Cerebellar nuclear complex (tissue), 1 donor: ENCODE measurements at regions not wholly inside any gene's neighbourhood (a gene's known extent, or its start where the extent isn't known, plus 50 kb on each side); places are given as distances from the start of the nearest gene placed in this dataset.

Experiments used
- DNase-seq, 2 experiments: peaks; one replicate each; lab custom pipeline; 2025; lab: John Stamatoyannopoulos, UW

DNA sequence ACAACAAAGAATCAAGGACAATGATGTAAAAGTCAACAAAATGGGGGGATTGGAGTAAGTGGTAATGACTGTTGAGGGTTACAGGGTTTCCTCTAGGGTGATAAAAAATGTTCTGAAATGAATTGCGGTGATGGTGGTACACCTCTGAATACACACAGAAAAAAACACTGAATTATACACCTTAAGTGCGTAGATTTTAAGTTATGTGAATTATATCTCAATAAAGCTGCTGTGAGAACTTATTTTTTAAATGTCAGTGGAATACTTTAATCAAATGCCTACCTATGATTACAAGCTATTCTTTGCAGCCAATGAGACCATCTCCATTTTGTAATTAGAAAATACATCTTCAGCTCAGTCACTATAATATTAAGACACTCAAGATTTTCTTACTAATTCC, 53.5 kb downstream of the ZNF608 start:
- DNase-seq: no peak

DNA sequence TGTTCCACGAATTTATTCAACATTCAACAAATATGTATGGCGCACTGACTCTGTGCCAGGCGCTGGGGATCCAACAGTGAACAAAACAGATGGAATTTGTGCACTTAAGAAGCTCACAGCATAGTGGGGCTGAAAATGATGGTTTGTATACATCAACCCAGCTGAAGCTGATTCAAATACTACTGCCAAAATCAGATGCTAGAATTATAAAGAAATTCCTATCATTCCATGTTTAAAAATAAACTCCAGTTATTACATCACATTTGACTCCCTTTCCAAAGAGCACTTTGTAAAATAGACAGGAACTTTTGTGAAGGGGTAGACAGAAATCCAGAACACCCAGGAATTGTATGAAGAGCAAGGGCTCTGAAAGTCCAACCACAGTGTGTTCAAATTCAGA, 54.1 kb downstream of the ZNF608 start:
- no peak for DNase-seq

DNA sequence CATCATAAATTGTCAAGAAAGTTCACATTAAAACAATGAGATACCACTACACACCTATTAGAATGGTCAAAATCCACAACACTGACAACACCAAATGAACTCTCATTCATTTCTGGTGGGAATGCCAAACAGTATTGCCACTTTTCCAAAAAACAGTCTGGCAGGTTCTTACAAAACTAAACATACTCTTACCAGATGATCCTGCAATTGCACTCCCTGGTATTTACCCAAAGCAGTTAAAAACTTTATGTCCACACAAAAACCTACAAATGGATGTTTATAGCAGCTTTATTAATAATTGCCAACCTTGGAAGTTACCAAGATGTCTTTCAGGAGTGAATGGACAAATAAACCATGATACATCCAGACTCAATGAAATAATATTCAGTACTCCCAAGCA, 56.8 kb downstream of the ZNF608 start:
- no peak for DNase-seq

DNA sequence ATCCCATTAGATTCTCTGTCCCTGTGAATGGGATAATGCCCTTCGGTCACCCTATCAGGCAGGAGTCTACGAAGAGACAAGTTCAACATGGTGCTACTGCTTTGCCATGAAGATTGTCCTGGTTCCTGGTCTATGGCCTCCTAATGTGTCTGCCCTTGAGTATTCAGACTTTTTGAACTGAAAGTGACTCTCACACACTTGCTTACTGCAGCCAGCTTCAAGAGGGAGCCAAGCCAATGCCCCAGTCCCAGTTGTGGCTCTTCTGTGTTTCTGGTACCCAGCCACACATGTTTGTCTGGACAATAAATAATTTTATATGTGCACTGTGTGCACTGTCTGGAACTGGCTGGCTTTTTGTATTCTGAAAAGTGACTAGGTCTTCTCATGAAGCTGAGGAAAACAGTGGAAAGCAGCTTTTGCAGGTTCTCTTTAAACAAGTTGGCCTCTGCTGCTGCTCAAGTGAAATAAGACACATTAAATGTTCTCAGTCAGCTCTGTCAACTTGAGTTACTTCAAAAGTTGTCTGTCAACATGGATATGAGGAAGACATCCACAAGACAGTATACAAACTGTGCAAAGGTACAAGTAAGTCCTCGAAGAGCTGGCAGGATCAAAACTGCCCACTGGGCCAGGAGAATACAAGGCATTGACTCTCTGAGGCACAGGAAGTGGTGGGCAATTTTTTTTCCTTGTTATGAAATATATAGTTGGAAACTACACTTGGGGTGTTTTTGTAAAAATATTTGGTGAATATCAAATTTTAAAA, 60.0 kb downstream of the ZNF608 start:
- DNase-seq: no peak

DNA sequence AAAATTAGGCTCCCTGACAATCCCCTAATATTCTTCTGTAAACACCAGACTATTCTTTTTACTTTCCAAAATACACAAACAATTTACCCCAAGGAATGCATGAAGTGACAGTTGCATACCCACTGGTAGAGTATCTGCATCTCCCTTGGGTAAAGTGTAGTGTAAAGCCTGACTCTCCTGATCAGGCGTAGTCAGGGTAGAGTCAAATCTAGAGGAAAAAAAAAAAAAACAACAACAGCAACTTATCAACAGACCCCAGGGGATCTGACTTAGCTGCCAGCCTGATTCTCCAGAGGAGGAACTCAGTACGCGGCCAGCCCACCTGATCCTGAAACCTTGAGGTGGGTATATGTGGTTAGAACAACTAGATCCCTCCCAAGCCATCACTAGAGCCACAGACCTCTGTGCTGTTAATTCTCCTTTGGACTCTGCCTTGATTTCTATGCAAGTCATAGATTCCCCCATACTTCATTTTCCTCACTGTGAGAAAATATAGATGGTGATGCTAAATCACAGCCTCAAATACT, 61.0 kb downstream of the ZNF608 start:
- DNase-seq: no peak

DNA sequence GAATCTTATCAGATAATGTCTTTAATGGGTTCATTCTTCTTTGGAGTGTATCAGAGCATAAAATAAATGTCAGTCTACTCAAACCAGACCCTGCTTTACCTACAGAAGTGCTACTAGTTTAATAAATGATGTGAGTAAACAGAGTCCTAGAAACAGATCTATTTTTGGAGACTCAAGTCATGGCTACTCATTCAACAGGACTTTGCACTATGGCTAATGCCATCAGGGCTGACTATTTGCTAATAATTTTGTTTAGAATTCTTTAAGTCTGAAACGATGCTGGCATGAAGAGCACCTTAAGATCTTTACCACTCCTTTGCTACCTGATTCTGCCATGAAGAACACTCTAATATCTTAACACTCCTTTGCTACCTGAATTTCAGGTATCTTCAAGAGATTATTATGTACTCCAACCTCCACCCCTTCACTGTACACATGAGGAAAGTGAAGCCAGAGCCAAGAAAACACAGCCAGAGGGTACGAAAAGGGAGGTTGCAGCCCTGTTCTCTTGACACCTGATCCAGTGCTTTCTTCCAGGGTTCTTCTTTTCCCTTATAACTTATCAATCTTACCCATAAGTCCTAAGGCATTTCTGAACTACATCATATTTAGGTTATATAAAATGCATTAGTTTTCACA, 62.4 kb downstream of the ZNF608 start:
- no peak for DNase-seq

DNA sequence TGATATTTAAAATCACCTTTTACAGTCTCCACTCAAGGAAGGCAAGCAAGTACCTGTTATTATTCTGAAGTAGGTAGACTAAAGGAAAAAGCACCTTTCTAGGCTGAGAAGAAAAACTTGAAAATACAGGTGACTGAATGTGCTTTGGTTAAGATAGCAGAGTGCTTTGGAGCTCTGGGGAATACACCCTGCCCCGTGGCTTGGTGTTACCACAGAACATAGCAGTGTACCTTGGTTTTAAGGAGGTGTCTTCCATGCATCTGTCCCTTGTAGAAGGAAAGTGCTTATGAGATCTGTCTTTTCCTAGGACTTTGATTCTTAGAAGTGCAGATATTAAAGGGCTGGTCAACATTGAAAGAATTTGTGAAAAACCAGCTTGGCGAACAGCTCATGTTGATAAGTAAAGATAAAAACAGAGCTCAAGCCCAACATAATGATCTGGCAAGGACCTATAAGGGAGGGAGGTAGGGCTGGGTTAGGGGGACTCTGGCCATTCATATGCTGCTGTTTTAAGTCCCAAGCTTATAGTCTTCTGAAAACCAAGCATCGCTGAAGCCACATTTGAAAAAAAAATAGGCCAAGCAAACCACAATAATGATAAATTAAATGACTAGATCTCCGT, 66.8 kb downstream of the ZNF608 start:
- DNase-seq: no peak

DNA sequence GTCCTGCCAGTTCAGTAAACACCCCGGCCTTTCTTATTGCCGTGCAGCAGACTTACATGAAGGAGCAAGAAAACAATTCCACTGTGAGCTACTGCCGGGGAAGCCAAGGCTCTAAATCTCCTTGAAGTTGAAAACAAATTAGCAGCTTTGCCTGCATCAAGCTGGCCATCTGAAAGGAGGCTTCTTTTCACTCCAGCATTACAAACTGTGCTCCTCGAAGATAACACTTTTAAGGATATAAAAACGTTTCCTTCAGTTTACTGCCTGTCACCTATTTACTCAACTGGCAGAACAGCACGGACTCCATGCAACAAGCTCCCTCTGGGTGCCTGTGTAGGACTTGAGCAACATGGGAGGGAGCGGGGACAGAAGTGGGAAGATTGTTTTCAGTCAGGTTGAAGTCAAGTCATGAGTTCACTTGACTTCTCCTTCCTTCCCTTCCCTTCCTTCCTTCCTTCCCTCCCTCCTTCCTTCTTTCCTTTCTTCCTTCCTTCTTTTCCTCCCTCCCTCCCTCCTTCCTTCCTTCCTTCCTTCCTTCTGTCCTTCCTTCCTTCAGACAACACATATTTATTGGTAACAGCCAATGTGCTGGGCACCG, 67.4 kb downstream of the ZNF608 start:
- DNase-seq: no peak

DNA sequence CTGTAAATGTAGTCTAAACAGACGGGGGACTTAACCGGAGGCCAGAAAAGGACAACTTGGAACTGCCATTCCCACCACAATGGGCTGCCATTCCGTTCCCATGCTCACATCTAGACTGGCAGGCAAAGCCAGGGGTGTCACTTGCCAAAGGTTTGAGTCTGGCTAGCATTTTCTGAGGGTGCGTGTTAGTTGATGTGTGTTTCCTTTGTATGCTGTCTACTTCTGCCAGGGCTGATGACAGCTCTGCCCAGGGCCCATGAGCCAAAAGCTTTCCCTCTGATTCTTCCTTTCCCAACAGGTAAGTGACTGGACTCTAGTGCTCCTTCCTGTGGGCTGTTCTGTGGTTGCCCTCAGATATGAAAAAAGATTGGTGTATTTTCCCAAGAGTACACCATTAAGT, 68.0 kb downstream of the ZNF608 start:
- DNase-seq: no peak

DNA sequence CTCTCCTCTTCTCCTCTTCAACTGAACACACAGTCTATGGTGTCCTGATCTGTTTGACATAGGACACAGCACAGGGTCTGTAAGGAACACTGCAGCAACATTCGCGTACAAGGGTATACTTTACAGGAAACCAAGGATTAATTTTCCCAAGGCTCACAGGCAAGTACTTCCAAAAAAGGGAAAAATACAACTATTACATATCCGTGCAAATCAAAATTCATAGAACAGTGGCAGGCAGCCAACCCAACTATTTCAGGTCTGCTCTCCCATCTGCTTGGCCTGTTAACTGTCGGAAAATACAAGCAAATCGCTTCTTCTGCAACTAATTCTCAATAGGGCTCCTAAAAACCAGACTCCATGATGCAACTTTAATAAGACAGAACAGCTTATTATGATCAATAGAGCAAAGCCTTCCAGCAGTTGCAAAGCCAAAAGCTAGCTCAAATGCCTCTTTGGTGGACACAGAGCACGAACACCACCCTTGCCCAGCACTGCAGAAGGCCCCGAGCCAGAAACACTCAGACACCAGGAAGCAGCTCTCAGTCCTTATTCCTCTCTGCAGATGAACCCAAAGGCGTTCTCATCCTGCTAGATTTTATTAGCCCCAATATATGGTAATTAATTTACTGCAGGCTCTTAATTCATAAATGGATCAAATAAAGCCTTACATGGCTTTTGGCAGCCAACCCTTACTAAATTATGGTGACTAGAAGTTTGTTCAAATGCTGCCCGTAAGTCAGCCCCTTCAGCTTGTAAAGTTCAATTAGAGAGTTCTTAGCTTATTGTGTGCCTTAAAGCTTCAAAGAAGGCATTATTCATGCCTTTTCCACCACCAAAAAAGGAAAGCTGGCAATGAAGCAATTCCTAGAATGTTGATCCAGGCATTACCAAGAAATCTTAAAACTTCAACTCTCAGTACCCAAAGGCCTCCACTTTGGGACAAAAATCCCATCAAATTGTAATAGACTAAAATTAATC, 68.8 kb downstream of the ZNF608 start:
- peak; percentile 27 to 84 for DNase-seq

DNA sequence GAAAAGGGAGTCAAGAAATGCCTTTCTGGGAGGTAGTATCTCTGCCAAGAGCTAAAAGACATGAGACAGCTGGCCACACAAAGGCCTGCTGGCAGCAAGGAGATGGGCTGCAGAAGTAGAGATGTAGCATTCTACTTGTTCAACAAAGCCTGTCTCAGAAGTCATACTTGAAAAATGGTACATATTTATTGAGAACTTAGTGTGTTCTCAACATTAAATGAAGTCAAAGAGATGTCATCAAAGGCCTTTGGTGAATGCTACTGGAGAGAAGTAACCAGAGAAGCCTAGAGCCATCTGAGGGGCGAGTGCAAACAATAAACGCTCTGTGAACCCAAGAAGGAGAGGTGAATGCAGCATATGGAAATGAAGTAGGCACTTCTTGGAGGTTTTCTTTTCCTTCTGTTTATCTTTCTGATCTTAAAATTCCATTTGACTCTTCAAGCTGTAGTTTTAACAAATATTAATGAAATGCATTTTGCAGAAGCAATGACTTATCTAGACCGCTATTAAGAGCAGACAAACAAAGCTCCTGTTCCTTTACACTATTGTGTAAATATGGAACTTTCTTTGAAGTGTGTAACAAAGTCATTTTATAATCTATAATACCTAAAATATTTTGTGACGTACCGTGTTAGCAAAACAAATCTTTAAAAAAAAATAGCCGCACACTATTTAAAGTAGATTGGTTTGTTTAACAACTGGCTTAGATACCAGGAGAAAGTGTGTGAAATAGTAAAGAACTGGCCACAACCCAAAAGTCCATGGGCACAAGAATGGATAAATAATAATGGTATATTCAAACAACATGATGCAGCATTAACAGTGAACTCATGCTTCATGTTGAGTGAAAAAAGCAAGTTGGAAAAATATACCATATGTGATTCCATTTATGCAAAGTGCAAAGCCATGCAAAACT, 70.2 kb downstream of the ZNF608 start:
- no peak for DNase-seq

DNA sequence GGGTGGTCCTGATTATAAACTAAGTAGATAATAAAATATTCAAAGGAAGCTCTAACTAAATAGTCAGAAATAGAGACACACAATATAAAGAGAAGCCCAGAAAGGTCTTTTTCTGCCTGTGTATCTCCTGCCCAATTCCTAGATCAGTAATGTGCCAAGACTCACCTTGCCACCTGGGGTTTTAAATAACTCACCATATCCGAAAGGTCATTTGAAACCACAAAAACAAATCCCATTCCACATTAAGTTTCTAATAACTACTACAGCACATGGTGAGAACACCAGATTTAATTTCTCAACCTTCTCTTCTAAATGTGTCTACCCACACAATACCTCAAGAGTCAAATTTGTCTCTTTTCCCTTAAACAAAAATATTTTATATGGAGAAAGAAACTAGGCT, 75.2 kb downstream of the ZNF608 start:
- DNase-seq: no peak

DNA sequence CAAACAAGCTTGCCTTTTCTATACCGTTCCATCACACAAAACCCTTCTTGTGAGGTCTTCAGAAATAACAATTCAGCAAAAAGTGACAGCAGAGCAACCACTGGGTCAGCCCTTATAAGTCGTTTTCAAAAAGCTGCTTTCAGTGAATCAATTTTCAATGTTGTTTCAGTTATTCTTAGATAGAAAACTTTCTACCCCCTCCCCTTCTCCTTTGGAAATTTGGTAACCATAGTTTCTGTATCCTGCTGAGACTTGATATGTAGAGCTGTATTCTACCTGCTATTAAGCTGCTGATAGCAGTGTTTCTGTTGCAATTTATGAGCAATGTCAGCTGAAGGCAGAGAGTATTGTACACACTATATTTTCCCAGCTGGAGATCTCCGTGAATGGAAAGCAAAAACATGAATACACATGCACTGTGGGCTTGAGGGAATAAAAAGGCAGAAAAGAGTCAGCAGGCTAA, 75.7 kb downstream of the ZNF608 start:
- no peak for DNase-seq

DNA sequence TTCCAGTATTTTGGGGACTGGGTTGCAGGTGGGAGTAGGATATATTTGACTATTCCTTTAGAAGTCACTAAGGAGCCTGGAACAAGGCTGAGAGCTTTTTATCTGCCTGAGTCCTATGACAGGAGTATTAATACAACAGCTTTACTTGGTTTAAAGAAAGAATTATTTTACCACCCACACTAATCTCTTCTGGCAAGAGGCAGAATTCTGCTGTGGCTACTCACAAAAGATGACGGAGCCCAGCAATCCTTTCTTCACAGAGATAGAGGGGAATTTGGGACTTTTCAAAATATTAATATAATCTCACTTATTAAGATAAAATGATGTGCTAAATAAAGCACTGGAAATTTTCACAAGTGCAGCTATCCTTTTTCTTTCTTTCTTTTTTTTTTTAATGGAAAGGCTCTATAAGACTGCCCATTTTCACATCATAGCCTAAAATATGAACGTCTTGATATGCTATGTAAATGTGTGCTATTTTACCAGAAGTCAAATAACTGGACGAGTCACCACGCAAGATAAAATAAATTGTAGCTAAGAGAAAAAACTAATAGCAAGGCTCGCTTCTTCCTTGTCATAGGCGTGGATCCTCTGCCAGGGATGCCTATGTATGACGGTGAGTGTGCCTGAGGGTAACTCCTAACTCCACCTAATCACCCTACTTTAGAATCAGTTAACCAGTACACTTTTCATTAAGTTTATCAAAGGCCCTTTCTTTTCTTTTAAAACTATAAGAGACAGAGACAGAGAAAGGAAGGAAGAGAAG, 76.3 kb downstream of the ZNF608 start:
- no peak for DNase-seq

DNA sequence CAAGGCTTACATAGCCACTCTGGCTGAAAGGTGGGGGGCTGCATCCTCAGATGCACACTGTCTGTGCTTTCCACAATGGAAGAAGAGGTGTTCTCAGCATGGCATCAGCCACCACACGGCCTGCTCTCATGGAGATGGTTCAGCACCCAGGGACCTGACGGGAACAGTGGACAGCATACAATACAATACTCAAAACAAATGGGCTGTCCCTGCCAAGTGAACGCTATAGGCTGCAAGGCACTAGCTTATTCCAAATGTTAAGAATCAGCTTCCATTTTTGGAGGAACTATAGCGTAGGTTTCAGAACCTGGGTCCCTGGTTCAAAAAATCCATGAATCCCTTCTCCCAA, 77.2 kb downstream of the ZNF608 start:
- DNase-seq: no peak

DNA sequence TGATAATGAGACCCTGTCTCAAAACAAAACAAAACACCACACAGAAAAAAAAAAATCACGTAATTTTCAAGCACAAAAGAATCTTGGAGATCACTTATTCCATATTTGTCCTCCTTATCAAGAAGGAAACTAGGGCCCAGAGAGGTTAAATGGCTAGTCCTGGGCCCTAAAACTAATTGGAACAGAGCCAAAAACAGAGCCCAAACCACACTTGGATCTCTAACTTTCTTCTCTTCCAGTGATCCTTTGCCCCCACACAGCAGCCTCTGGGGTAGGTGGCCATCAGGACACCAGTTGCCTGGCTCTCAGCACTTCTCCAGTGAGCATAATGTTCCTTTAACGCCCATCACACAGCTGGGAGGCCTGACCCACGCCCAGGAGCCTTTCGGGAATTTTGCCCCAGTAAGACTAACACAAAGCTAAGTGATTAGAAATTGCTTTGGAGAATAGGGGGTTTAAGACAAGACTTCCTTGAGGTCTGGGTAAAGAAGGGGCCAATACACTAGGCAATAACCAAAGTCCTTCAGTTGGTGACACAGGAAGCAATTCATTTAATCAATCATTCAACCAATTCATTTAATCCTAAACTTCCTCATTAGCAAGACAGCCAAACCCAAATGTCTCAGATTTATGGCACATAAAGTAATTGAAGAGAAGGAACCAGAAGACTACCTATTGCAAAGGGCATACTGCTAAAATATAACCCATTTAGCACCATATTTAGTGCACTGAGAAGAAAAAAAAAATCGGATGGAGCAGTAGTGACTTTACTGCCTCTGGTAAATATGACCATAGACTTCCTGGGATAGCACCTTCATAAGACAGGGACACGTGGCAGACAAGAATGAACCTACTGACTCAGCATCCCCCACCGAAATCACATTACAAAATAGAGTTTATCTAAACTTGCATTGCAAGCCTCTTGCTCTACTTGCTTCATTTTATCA, 77.8 kb downstream of the ZNF608 start:
- DNase-seq: no peak

DNA sequence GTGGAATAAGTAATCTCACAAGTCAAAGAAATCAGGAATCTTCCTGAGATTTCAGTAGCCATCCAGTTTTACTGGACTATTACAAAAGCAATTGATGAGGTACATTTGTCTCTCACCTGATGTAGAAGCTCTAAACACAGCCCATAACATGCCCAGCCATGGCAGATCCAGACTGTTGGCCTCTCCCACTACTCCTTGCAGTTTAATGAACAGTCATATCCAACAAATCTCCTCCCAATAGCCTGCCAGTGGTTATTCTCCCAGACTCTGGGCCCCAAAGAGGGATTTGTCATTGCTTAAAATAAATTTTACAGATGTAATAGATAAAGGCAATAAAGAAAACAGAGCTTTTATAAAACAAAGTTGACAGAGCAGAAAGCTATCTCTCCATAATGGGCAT, 80.8 kb downstream of the ZNF608 start:
- no peak for DNase-seq

DNA sequence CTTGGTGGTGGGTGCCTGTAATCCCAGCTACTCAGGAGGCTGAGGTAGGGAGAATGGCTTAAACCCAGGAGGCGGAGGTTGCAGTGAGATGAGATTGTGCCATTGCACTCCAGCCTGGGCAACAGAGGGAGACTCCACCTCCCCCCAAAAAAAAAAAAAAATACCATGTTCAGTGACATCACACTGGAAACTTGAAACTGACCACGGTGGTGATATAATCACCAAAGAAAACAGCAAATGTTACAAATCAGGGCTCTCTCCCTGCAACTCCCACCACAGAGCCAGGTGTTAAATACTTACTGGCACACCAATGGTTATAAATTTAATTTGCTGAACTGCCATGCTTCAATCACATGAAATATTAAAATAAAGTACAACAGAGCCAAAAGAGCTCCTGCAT, 81.4 kb downstream of the ZNF608 start:
- DNase-seq: no peak

DNA sequence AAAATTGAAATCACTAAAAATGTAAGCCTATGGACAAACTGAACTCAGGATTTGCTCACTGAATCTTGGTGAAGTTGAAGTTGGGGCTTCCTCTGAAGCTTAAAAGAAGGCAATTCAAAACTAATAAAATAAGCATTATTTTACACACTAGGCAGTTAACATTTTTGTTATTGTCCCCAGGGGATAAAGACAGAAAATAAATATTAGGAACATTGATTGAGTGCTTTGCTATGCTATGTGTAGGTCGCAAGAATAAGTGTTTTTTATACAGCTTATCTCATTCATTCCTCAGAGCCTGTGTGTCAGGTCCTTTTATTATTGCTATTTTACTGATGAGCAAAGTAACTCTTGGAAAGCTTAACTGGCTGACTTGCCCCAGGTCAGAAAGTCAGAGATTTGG, 82.2 kb downstream of the ZNF608 start:
- no peak for DNase-seq
